GM21723 (cell line): ENCODE measurements at regions not wholly inside any gene's neighbourhood (a gene's known extent, or its start where the extent isn't known, plus 50 kb on each side); places are given as distances from the start of the nearest gene placed in this dataset.
"Not testable (repeated sequence)": the region's sequence is repeated elsewhere in the genome, so short reads cannot be mapped to it uniquely, and the experiment has no call there.

Experiments used
- ATAC-seq: cut with Tn5 transposase; IDR thresholded peaks from one replicate; pipeline ENCODE4 v1.9.1; 2021; ENCODE audit warnings: mild to moderate bottlenecking, moderate library complexity; ENCODE audit not compliant: unreplicated experiment

DNA sequence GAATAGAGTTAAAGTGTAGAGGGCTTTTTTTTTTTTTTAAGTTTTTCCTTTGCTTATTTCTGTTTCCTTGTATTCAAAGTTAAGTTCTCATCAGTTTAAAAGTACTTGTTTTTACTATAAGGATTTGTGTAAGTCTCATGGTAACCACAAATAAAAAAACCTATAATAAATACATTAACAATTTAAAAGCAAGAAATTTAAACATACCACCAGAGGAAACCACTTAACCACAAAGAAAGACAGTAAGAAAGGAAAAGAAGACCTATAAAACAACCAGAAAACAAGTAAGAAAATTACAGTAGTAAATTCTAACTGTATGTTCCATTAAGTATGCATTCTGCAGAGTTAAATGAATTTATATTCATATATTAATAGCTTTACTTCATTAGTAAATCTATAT lies 999.1 kb upstream of the ATXN8OS start:
- ATAC-seq, result no peak

DNA sequence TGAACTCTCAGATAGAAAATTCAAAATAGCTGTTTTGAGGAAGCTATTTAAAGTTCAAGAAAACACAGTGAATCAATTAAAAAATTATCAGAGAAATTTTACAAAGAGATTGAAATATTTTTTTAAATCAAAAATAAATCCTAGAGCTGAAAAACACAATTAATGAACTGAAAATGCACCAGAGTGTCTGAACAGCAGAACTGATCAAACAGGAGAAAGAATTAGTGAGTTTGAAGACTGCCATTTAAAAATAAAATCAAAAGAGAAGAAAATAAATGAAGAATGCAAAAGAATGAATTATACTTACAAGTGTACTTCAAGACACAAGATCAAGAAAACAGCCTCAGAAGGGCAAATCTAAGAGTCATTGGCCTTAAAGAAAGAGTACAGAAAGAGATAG lies 1000.2 kb upstream of the ATXN8OS start:
- ATAC-seq, result no peak

DNA sequence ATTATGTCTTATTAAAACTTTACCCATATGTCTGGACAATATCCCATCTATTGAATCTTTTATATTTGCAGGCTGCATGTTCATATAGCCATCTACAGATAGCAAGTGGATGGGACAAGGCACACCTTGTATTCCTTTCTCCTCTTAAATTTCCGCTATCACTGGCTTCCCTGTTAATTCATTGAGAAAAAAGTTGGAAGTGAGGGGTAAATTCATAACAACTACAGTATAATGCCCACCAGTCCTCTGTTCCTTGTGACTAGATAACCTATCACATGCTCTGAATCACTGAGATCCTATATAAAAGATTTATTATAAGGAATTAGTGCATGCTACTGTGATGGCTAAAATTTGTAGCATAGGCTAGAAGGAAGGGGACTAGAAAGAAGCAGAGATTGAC lies 1005.8 kb upstream of the ATXN8OS start:
- ATAC-seq, result no peak

DNA sequence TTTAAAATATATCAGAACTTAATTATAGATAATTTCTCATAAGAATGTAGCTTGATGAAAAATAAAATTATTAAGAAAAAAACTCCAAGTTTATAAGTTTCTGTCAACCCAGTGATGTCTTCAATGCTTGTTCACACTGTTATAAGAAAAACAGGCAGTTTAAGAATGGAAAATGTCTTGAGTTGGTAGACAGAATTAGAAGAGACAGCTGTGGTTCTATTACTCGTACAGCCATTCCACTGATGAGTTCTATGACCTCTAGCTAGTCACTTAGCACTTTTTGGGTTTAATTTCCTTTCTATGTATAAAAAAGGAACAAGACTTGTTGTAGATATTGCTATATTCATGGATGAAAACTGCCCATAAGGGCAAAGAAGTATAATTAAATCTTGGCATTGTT lies 1013.1 kb upstream of the ATXN8OS start:
- no peak for ATAC-seq

DNA sequence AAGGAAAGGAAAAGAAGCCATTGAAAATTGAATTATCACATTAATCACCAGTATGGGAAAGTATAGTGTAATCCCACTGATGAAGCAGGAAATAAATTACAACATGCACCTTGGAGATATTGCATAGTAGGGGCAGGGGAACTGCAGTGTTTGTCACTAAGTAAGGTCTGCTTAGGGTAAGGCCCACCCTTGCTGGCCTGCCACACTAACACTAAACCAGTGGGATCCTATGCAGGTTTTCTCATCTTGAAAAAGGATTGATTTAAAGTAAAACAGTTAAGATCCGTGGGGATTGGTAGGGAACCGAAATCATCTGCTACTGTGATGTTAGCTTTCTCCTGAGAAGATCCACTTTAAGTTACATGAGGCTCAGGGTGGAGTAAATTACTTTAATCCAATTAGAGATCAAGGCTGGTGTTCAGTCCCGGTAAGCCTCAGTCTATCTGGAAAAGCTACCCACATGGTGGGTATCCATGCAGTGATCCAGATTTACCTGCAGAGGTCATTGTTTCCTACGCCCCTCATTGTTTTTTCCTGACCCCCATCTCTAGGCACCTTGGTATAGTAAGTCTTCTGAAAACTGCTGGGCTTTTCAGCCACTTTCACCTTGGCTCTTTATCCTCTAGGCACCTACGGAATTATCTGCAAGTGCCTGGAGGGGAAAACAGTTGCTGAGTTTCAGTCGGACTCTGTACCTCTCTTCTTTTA lies 1014.9 kb upstream of the ATXN8OS start:
- no peak for ATAC-seq

DNA sequence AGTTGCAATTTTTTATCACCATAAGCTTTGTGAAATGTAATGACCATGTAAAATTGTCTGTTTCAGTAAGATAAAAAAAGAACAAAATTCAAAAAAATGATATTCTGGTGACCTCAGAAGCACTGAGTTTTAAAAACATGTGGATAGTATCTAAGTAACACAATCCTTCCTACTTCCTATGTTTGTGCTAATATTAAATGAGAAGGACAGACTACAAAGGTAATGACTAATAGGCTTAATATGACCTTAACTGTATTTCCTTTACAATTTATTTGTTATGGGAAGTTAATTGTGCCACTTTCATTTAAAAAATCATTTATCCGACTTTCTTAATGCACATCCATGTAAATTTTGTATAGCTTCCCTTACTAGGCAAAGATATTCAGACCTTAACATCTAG lies 1030.4 kb upstream of the ATXN8OS start:
- no peak for ATAC-seq

DNA sequence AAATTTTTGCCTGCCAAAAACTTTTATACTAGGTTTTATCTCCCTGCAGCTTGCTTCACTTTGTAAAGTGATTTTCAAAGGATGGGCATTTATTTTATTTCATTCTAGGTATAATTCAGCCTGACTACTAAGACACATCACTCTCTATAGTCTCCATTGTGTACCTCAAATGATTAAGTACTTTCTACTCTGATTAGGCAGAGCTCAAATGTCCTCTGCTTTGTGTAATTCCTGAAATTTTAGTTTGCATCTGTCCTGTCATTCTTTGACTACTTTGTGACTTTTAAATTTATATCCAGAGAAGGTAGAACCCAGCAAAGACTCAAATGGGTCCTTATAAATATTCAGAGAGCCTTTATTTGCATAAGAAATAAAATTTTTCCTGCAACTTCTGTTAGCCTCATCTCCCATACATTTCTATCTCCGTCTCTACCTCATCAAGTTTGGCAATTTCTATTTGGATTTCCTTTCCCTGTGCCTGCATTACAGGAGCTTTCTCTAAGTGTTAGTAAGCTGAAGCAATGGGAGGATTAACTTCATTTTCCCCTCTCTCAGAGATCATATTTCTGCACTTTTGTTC lies 1038.0 kb upstream of the ATXN8OS start:
- ATAC-seq, result no peak

DNA sequence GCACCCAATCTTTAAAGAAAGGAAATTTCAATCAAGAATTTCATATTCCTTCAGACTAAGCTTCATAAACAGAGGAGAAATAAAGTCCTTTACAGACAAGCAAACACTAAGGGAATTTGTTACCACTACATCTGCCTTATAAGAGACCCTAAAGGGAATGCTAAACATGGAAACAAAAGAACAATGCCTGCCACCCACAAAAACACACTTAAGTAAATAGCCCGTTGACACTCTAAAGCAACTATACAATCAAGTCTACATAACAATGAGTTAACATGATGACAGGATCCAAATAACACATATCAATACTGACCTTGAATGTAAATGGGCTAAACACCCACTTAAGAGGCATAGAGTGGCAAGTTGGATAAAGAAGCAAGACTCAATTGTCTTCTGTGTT lies 1056.9 kb upstream of the ATXN8OS start:
- ATAC-seq, result no peak

DNA sequence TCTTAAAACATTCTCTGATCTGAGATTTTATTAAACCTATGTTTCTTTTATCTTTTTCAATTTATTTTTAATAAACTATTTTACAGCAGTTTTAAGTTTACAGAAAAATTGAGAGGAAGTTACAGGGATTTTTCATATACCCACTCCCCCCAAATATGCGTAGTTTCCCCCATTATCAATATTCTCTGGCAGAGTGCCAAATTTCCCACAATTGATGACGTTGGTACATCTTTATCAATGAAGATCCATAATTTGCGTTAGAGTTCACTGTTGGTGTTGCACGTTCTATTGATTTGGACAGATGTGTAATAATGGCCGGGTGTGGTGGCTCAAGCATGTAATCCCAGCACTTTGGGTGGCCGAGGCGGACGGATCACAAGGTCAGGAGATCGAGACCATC lies 1063.0 kb upstream of the ATXN8OS start:
- no peak for ATAC-seq

DNA sequence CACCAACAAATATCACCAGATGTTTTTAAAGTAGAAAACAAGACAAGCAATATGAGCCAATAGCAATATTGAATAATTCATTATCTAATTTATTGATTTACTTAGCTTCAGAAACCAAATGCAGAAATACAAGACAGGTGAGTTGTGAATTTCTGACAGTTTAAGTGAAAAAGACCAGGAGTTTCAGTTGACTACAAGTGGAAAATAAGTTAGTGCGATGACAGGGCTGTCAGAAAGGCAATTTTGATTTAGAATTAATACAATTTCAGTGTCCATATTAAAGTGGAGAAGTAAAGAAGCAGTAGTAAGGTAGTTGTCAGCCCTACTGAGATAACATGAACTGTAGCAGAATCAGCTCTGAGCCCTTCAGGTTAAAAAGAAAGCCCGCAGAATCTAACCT lies 1066.7 kb upstream of the ATXN8OS start:
- no peak for ATAC-seq

DNA sequence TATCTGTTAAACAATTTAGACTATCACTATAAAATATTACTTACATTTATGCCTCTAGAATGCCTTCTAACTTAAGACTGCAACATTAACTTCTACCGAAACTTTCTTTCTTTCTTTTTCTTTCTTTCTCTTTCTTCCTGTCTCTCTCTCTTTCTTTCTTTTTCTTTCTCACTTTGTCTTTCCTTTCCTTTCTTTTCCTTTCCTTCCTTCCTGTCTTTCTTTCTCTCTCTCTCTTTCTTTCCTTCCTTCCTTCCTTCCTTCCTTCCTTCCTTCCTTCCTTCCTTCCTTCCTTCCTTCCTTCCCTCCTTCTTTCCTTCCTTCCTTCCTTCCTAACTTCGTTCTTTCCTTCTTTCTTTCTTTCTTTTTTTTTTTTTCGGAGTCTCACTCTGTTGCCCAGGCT lies 1071.9 kb upstream of the ATXN8OS start:
- no peak for ATAC-seq

DNA sequence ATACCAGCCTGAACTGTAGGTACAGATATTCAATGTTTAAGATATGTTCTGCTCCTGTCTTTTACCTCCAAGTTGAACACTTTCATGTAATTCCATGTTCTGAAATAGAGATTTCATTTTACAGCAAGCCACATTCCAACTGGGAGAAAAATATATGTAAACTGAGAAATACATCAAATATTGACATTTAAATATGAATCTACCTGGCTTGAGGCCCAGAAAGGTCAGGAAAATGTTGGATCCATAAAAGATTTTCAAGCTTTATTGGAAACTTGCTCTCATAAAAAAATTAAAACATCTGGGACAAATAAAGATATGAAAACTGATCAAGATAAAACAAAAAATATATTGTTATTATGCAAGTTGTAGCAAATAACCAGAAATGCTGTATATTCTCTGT lies 1078.7 kb upstream of the ATXN8OS start:
- ATAC-seq, result no peak

DNA sequence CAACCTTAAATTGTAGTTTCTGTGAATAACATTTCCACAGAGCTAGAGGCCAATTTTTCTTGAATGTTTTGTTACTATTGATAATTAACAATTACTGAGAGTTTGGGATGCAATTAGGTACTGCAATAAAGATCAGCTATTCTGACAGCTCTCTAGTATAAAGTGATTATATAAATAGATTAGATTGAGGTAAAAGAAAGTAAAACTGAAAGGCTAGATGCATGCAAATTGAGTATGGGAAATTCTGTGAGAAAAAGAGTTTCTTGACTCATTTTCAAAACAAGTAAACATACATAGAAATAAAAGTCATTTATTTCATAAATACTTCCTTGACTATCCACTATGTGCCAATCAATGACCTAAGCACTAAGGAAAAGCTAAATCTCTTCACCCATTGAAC lies 1087.5 kb upstream of the ATXN8OS start:
- no peak for ATAC-seq

DNA sequence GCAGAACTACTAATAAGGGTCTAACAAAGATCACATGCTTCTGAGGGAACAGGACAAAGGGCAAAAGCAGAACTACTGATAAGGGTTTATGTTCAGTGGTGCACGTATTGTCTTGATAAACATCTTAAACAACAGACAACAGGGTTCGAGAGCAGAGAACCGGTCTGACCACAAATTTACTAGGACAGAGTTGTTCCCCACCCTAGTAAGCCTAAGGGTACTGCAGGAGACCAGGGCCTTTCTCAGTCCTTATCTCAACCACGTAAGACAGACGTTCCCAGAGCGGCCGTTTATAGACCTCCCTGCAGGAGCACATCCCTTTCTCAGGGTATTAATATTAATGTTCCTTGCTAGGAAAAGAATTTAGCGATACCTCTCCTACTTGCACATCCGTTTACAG lies 1089.5 kb upstream of the ATXN8OS start:
- not testable (repeated sequence) for ATAC-seq

DNA sequence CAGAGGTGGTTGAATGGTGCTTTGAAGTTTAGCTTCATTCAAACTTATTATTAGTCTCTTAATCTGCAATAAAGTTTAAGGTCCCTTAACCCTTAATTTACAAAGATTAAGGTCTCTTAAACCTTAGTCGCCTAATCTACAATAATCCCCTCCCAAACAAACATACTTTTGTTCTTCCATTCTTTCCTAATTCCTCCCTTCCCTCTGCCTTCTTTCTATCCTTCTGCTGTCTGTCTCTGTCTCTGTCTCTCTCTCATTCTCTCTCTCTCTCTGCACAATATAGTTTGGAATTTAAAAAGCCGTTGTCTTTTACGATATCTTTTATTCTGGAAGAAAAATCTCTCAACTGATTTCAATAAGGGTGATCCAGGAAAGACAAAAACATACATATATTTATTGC lies 1096.8 kb upstream of the ATXN8OS start:
- no peak for ATAC-seq

DNA sequence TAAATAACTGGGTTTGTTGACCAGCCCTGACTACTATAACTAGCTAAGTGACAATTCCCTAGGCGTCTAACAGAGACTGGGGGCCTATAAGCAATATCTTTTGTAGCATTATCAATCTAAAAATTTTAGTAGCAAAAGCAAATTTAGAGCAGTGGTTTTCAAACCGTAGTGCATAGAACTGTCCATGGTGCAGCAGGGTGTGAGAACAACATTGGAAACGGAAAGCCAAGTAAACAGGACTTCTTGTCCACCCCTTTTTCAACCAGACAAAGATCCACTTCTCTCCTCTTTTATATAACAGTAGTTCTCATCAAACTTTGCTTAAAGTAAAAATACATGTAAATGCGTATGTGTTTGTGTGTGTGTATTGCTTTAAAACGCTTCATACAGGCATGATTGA lies 1099.1 kb upstream of the ATXN8OS start:
- no peak for ATAC-seq

DNA sequence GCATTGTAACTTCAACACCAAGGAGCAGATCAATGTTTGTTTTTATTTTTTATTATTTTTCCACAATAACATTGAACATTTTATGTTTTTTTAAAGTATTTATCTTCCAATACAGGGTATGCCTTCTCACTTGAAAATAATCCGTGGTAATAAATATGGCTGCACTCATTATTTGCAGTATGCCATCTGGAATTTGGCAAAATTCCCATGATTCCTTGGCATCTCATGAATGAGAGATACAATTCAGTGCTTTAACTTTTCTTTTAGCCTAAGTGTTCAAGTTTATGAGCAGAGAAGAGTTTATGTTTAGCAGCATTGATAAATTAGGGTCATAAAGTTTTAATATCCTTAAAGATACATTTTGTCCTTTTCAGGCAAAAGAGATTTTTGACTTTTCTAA lies 1109.6 kb upstream of the ATXN8OS start:
- ATAC-seq, result no peak

DNA sequence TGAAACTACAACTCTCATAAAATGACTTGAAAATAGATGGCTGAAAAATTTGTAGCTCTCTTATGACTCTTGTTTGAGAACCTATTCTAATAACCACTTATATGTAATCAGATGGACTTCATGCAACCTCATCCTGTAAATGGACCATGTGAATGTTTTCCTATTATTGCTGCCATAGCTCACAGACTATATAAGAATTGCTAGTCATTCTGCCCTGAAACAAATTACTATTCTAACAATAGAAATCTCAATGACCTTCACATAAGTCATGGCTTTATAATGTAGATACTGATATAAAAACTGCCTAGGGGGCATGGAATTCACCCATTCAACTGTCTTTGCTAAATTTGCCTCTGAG lies 1111.0 kb upstream of the ATXN8OS start:
- no peak for ATAC-seq

DNA sequence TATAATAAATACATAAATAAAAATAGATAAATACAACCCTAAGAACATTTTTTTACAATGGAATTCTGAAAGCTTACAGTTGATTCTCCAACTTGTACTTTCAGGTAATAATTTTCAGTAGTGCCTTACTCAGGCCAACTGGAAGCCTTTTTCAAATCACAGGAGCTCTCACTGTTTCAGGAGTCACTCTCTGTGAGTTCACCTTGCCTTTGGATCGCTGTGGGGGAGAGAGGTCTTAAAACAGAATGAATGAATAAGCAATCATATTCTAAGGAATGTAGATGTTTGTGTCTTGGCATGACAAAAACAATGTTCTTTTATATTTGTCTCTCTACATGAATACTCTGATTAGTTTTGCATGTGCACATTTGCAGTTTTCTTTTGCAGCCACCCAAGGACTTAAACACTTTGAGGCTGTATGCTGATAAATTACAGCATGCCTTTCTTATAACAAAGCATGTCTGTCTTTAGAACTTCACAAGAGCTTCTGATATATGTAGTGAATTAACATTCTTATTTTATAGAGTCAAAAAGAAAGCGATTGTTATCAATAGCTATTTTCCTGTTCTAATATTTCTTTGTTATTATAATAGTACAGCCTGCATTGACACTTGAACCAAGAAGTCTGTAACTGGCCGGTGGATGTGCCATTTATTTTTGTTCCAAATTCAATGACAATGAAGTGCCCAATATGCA lies 1111.5 kb upstream of the ATXN8OS start:
- ATAC-seq, result no peak

DNA sequence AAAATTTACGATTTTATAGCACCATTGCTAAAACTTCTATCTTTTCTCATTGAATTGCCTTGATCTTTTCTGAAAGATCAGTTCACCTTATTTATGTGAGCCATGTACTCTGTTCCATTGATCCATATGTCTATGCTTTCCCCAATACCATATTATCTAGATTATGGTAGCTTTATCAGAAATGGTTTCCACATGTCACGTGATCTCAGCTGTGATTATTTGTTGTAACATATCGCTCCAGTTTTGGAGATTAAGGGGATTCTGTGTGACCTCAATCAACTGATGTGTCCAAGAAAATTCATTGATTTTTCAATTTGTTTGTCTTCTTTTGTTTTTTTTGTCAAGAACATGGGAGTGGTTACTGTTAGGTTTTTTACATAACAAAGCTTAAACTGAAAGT lies 1114.5 kb upstream of the ATXN8OS start:
- ATAC-seq, result no peak

DNA sequence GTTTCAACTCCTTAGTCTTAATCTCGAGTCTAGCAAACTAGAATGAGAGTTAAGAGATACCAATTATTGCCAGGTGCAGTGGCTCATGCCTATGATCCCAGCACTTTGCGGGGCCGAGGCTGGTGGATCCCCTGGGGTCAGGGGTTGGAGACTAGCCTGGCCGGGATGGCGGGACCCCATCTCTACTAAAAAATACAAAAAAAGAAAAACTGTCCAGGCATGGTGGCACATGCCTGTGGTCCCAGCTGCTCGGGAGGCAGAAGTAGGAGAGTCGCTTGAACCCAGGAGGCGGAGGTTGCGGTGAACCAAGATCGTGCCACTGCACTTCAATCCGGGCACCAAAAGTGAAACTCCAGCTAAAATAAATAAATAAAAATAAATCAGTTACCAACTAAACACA lies 1119.5 kb upstream of the ATXN8OS start:
- ATAC-seq, result no peak

DNA sequence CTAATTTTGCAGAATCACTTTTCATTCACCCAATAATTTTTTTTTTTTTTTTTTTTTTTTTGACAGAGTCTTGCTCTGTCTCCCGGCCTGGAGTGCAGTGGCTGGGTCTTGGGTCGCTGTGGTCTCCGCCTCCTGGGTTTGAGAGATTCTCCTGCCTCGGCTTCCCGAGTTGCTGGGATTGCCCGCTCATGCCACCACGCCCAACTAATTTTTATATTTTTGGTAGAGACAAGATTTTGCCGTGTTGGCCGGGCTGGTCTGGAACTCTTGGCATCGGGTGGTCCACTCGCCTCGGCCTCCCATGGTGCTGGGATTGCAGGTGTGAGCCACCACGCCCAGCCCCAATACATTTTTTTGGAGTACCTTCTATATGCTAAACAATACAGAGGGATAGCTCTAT lies 1120.0 kb upstream of the ATXN8OS start:
- no peak for ATAC-seq
